IPS-15b (cell line): ENCODE measurements at regions not wholly inside any gene's neighbourhood (a gene's known extent, or its start where the extent isn't known, plus 50 kb on each side); places are given as distances from the start of the nearest gene placed in this dataset.
"Not testable (repeated sequence)": the region's sequence is repeated elsewhere in the genome, so short reads cannot be mapped to it uniquely, and the experiment has no call there.

Experiments used
- H3K27me3 ChIP-seq: one replicate; pipeline ENCODE4 v1.6.1; 2013; ENCODE audit warnings: low read length; ENCODE audit not compliant: control insufficient read depth, insufficient read depth
- H3K36me3 ChIP-seq: one replicate; pipeline ENCODE4 v1.6.1; 2013; ENCODE audit warnings: low read length; ENCODE audit not compliant: control insufficient read depth, insufficient read depth
- H3K4me1 ChIP-seq: one replicate; pipeline ENCODE4 v1.6.1; 2013; ENCODE audit warnings: mild to moderate bottlenecking, low read length; ENCODE audit not compliant: control insufficient read depth, insufficient read depth
- H3K4me3 ChIP-seq: one replicate; pipeline ENCODE4 v1.5.1; 2013; ENCODE audit warnings: low read depth, low read length
- H3K9ac ChIP-seq: one replicate; pipeline ENCODE4 v1.6.1; 2013; ENCODE audit warnings: low read depth, mild to moderate bottlenecking, low read length
- H3K9me3 ChIP-seq: one replicate; pipeline ENCODE4 v1.6.1; 2013; ENCODE audit warnings: mild to moderate bottlenecking, low read length; ENCODE audit not compliant: control insufficient read depth, insufficient read depth

DNA sequence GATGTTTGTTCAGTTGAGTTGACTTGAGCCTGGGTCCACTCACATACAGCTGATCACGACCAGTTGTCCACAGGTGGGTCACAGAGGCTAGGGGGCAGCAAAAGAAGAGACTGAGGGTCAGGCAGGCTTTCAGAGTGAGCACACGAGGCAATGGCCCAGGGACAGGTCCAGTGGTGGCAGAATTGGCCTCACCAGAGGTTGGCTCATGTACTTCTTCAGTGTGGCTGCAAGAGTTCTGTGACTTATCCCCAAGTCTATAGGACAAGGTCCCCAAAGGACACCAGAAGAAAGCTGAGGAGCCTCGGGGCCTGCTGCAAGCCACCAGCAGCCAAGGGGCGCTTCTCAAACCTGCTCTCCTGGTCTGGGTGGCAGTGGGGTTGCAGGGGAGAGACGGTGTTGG, 219.8 kb downstream of the TFCP2L1 start:
- Histone ChIP-seq H3K4me3 (no peak overlapping the region), H3K27me3 (peaks cover 19% of the 10 kb centered on the region), H3K36me3 (no peaks in the 10 kb centered on the region), H3K9ac (no peak overlapping the region), H3K4me1 (peaks cover 4% of the 10 kb centered on the region), H3K9me3 (no peaks in the 10 kb centered on the region)

DNA sequence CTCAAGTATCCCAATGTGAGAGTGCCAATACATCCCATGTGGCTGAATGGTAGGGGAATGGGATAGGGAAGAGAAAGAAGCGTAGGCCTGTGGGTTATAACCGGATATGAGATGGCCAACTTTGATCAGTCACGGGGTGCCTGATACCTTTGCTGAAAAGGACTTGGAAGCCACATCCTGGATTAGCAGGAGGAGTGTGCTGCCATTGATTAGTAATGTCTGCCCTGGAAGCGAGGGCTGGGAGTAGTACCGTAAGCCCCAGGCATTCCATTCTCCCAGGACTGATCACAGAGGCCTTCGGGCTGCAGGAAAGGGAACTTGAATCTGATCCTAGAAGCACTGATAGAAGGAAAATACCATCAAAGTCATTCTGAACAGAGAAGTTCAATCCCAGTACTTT, 218.5 kb downstream of the TFCP2L1 start:
- Histone ChIP-seq H3K4me1 (peaks cover 6% of the 10 kb centered on the region), H3K27me3 (peaks cover 17% of the 10 kb centered on the region), H3K9ac (no peak overlapping the region), H3K9me3 (no peaks in the 10 kb centered on the region), H3K4me3 (no peak overlapping the region), H3K36me3 (no peaks in the 10 kb centered on the region)

DNA sequence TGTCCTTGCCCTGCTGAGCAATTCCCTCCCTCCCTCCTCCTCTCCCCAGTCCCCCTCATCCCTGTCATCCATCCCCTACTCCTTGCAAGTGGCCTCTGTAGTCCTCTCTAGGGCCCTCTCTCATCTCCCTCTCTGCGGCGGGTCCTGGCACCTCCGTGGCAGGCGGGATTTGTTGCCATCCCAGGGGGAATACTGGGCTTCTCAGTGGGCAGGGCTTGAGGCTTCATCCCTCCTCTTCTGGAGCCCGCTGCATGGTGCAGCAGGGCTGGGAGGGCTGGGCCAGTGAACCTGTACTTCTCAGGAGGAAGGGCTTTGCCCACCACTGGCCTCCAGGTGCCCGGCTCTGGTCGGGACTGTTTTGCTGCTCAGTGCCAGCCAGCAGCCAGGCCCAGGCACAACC, 216.2 kb downstream of the TFCP2L1 start:
- Histone ChIP-seq H3K4me1 (peaks cover 2% of the 10 kb centered on the region), H3K9me3 (no peaks in the 10 kb centered on the region), H3K4me3 (no peak overlapping the region), H3K9ac (no peak overlapping the region), H3K36me3 (no peaks in the 10 kb centered on the region), H3K27me3 (peaks cover 15% of the 10 kb centered on the region)

DNA sequence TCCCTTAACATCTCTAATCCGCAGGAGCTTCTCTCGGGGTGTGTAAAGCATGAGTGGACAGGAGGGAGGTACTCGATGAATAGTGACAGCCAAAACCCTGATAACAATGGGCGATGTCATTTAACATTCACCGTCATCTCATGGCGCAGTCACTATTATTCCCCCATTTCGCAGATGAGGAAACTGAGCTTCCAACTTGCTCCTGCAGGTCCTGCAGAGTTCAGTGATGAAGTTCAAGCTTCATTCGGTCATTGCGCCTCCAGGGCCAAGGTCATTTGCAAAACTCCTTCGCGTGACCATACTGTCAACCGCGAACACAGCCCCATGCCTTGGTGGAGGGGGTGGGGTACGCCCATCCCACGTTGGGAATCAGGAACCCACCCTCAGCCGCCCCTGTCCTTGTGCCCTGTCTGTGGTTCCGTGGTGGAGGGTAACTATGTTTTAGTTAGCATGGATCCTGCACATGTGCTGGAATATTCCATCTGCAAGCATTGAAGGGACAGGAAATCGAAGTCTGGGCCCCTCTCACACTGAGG, 215.5 kb downstream of the TFCP2L1 start:
- no peaks in the 10 kb centered on the region for H3K9me3 ChIP-seq
- H3K27me3 ChIP-seq: peaks cover 10% of the 10 kb centered on the region
- no peak overlapping the region for H3K9ac ChIP-seq
- H3K36me3 ChIP-seq: no peaks in the 10 kb centered on the region
- H3K4me1 ChIP-seq: peaks cover 2% of the 10 kb centered on the region
- no peak overlapping the region for H3K4me3 ChIP-seq

DNA sequence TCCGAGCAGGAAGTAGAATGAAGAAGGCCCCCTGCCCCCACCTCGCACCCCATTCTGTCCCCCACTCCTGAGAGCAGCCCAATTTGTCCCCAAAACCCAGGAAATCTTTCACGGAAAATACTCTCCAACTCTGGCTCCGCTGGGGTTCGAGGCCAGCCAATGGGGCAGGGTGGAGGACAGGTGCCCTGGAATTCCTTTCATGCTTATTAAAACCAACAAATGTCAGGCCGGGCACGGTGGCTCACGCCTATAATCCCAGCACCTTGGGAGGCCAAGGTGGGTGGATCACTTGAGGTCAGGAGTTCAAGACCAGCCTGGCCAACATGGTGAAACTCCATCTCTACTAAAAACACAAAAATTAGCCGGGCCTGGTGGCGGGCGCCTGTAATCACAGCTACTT, 214.9 kb downstream of the TFCP2L1 start:
- not testable (repeated sequence) for H3K4me3 ChIP-seq, H3K36me3 ChIP-seq, H3K9me3 ChIP-seq, H3K4me1 ChIP-seq, H3K27me3 ChIP-seq, H3K9ac ChIP-seq

DNA sequence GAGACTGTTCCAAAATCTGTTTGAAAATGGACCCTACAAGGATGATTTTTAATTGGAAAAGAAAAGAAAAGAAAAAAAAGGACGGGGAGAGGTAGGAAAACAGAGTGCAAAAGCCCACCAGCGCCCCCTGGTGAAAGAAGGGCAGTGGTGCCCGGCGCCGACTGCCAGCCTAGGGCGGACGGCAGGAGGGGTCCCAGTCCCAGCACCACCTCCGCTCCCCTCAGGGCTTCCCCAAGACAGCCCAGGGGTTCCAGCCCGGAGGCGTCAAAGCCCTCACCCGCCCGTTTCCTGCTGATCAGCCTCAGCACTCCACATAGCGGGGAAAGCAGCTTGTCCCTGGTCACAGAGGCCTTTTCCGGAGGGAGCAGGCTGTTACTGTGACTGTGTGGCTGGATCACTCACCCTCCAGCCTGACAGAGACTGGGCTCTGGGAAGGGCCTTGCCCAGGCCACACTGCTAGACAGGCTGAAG, 213.9 kb downstream of the TFCP2L1 start:
- Histone ChIP-seq H3K4me3 (no peak overlapping the region), H3K27me3 (peaks cover 9% of the 10 kb centered on the region), H3K36me3 (no peaks in the 10 kb centered on the region), H3K9me3 (no peaks in the 10 kb centered on the region), H3K4me1 (peaks cover 3% of the 10 kb centered on the region), H3K9ac (no peak overlapping the region)

DNA sequence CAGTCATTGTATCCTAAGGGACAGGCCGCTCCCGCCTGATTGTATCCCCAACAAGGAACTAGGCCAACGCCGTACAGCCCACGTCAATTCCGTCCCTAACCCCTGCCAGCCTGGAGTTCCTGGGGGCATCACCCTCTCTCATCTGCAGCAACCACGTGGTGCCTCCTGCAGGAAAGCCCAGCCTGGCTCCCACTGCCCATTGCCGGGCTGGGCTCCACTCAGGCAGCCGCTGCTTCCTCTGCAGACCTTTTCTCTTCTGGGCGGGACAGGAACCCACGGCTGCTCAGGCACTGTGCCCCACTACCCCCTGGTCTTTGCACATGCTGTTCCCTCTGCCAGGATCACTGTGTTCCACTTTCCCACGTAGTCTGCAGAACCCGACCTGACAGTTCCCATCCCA, 212.2 kb downstream of the TFCP2L1 start:
- peaks cover 23% of the 10 kb centered on the region for H3K27me3 ChIP-seq
- H3K9me3 ChIP-seq: no peaks in the 10 kb centered on the region
- no peak overlapping the region for H3K4me3 ChIP-seq
- H3K4me1 ChIP-seq: peaks cover 8% of the 10 kb centered on the region
- no peaks in the 10 kb centered on the region for H3K36me3 ChIP-seq
- no peak overlapping the region for H3K9ac ChIP-seq

DNA sequence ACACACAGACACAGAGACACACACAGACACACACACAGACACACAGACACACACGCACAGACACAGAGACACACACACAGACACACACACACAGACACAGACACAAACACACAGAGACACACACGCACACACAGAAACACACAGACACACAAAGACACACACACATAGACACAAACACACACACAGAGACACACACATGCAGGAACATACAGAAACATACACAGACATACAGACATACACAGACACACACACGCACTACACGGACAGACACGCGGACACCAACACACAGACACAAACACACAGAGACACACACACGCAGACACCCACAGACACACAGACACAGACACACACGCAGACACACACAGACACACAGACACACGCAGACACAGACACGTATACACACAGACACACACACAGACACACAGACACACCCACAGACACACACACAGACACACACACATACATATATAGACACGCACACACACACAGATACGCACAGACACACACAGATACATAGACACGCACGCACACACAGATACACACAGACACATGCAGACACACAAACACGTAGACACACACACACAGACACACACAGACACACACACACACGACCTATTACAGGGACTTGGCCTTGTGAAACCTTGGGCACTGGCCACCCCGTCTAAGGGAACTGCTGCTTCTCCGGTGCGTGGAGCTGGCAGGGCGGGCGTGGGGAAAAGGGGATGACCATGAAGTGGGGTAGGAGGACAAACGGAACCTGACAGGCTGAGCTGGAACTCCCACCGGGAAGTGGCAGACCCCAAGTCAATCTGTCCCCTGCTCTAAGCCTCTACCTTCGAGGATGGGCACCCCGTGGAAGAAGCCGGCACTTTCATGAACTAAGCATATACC, 211.4 kb downstream of the TFCP2L1 start:
- Histone ChIP-seq H3K9ac (no peak overlapping the region), H3K9me3 (no peaks in the 10 kb centered on the region), H3K4me3 (no peak overlapping the region), H3K4me1 (peaks cover 8% of the 10 kb centered on the region), H3K36me3 (no peaks in the 10 kb centered on the region), H3K27me3 (peaks cover 31% of the 10 kb centered on the region)

DNA sequence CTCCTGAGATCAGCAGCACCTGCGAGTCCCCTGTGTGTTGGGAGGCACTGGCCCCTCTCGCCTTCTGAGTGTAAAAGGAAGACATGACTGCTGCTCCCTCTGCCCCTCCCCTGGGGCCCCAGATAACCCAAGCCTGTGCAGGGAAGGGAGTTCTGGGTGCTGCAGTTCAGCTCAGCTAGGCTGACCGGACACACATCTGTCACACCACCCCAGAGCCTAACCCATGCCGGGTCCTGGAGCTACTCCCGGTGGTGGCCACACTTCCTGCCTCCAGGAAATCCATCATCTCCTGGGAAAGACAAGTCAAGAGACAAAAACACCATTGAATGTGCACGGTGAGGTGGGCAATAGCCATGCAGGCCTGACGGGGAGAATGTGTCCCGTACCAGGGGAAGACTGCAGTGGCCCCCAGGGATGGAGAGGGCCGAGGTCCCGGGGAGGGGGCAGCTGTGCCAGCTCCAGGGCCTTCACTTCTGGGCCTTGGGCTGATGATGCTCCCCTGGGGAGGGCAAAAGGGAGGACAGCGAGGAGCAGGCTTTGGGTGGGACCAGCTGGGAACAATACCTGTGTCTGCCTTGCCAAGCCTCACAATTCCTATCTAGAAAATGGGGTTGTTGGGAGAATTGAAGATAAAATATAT, 210.6 kb downstream of the TFCP2L1 start:
- H3K4me1 ChIP-seq: peaks cover 8% of the 10 kb centered on the region
- H3K9ac ChIP-seq: no peak overlapping the region
- H3K9me3 ChIP-seq: no peaks in the 10 kb centered on the region
- H3K27me3 ChIP-seq: peaks cover 34% of the 10 kb centered on the region
- peak overlapping the region; percentile 4 for H3K4me3 ChIP-seq
- no peaks in the 10 kb centered on the region for H3K36me3 ChIP-seq

DNA sequence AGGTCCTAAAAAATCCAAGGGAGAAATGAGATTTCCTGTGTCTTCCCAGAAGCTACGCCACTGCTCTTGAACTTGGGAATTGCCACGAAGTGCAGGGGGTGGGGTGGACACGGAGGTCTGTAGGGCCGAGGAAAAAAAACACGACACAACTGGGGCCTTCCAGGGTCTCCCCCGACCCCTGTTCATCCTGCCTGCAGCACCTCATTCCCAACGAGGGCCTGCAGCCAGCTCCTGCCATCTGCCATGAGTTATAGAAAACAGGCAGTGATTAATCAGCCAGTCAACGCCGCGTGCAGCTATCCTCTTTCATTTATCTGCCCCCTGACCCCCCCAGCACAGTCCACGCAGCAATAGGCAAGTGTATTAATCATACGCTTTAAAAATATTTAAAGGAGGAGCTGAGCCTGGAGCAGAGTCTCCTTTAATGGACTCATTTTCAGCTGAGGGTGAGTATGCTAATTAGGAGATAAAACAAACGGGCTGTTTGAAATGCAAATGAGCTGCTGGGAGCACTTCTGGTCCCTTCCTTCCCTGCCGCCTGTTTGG, 209.9 kb downstream of the TFCP2L1 start:
- H3K9ac ChIP-seq: peak overlapping the region; percentile 47
- peaks cover 8% of the 10 kb centered on the region for H3K4me1 ChIP-seq
- H3K4me3 ChIP-seq: peak overlapping the region; percentile 54
- H3K36me3 ChIP-seq: no peaks in the 10 kb centered on the region
- H3K27me3 ChIP-seq: peaks cover 37% of the 10 kb centered on the region
- no peaks in the 10 kb centered on the region for H3K9me3 ChIP-seq

DNA sequence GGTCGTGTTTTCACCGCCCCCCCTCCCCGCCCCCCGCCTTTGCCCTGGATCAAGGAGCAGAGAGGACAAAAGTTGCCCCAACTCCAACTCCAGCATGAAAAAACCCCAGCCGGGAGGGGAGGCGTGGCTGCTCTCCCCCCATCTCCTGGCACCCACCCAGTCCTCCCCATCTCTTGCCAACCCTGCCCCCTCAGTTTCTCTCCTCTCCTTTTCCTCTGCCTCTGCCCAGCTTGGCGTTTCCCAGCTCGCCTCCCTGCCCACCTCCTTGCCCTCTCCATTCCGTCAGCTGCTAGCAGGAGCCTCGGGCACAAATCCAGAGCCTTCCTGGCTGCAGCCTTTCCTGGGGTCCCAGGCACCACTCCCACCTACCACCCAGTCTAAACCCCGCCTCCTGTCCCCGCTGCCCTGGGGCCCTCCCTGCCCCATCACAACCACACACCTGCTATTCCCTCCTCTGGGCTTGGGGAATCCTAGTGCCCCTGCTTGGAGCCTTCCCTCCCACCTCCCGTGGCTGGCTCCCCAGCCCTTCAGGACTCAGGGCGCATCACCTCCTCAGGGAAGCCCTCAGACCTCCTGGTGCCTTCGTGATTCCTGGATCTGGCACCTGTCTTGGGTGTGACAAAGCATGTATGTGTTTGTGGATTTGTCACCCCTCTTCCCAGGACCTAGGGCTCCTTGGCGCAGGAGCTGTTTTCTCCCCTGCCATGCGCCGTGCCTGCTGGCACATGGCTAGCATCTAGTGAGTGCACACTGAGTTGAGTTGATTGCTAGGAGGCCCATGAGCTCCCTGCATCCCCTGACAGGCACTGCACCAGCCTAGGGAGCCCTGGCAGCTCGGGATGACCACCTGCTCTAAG, 209.1 kb downstream of the TFCP2L1 start:
- H3K4me3 ChIP-seq: peak overlapping the region; percentile 54
- peak overlapping the region; percentile 47 for H3K9ac ChIP-seq

More for the DNA sequence above, 209.1 kb downstream of the TFCP2L1 start:
- Histone ChIP-seq H3K36me3 (no peaks in the 10 kb centered on the region), H3K27me3 (peaks cover 37% of the 10 kb centered on the region), H3K9me3 (no peaks in the 10 kb centered on the region), H3K4me1 (peaks cover 8% of the 10 kb centered on the region)
